H9 (cell line): ENCODE measurements at regions not wholly inside any gene's neighbourhood (a gene's known extent, or its start where the extent isn't known, plus 50 kb on each side); places are given as distances from the start of the nearest gene placed in this dataset.

ENCODE experiments used
- DNase-seq: peaks from one replicate; pipeline ENCODE4 v3.0.0-alpha.2; 2017
- H2AFZ ChIP-seq: one replicate; pipeline ENCODE4 v1.6.1; 2013; ENCODE audit warnings: mild to moderate bottlenecking, low read length, control low read depth, moderate library complexity
- H2AK5ac ChIP-seq: 2 replicates; pipeline ENCODE4 v1.6.1; 2013; ENCODE audit warnings: low read length, control low read depth, mixed read lengths; ENCODE audit not compliant: insufficient read length
- H2BK120ac ChIP-seq: one replicate; pipeline ENCODE4 v1.6.1; 2013; ENCODE audit warnings: low read depth, mild to moderate bottlenecking, low read length, control low read depth, inconsistent platforms; ENCODE audit not compliant: poor library complexity, severe bottlenecking
- H2BK12ac ChIP-seq: 2 replicates; pipeline ENCODE4 v1.6.1; 2013; ENCODE audit warnings: low read length, control low read depth, mixed read lengths, low read depth; ENCODE audit not compliant: insufficient read length
- H2BK15ac ChIP-seq: 2 replicates; pipeline ENCODE4 v1.6.1; 2013; ENCODE audit warnings: low read depth, low read length, control low read depth
- H2BK20ac ChIP-seq: one replicate; pipeline ENCODE4 v1.6.1; 2013; ENCODE audit warnings: low read depth, mild to moderate bottlenecking, low read length, control low read depth, inconsistent platforms; ENCODE audit not compliant: poor library complexity, severe bottlenecking
- H2BK5ac ChIP-seq: 2 replicates; pipeline ENCODE4 v1.6.1; 2013; ENCODE audit warnings: low read length, control low read depth, mixed read lengths; ENCODE audit not compliant: insufficient read length
- H3K14ac ChIP-seq: 2 replicates; pipeline ENCODE4 v1.6.1; 2013; ENCODE audit warnings: low read length, control low read depth; ENCODE audit not compliant: insufficient read depth
- H3K18ac ChIP-seq: 2 replicates; pipeline ENCODE4 v1.6.1; 2013; ENCODE audit warnings: low read depth, mild to moderate bottlenecking, mixed read lengths, low read length, control low read depth; ENCODE audit not compliant: insufficient read length
- H3K23ac ChIP-seq: 2 replicates; pipeline ENCODE4 v1.6.1; 2013; ENCODE audit warnings: low read length, control low read depth, mixed read lengths, low read depth; ENCODE audit not compliant: insufficient read length
- H3K23me2 ChIP-seq: 2 replicates; pipeline ENCODE4 v1.6.1; 2013; ENCODE audit warnings: low read depth, mild to moderate bottlenecking, mixed read lengths, low read length, control low read depth; ENCODE audit not compliant: insufficient read length, poor library complexity, severe bottlenecking
- H3K27ac ChIP-seq: 2 replicates; pipeline ENCODE4 v1.5.1; 2013; ENCODE audit warnings: low read length, control low read depth, mixed read lengths, low read depth; ENCODE audit not compliant: insufficient read length
- H3K27me3 ChIP-seq: 2 replicates; pipeline ENCODE4 v1.6.1; 2013; ENCODE audit warnings: low read length, control low read depth, inconsistent platforms; ENCODE audit not compliant: insufficient read depth
- H3K4ac ChIP-seq: 2 replicates; pipeline ENCODE4 v1.6.1; 2013; ENCODE audit warnings: low read depth, mild to moderate bottlenecking, control low read depth, inconsistent platforms, low read length, moderate library complexity
- H3K4me1 ChIP-seq: 2 replicates; pipeline ENCODE4 v1.6.1; 2013; ENCODE audit warnings: low read length, control low read depth, inconsistent platforms; ENCODE audit not compliant: insufficient read depth
- H3K4me2 ChIP-seq: 2 replicates; pipeline ENCODE4 v1.6.1; 2013; ENCODE audit warnings: low read length, control low read depth, mixed read lengths; ENCODE audit not compliant: insufficient read length, insufficient read depth
- H3K56ac ChIP-seq: 2 replicates; pipeline ENCODE4 v1.6.1; 2013; ENCODE audit warnings: low read depth, mild to moderate bottlenecking, mixed read lengths, low read length, control low read depth; ENCODE audit not compliant: insufficient read length
- H3K79me1 ChIP-seq: 2 replicates; pipeline ENCODE4 v1.6.1; 2013; ENCODE audit warnings: low read depth, mild to moderate bottlenecking, moderate library complexity, low read length, control low read depth, inconsistent platforms; ENCODE audit not compliant: insufficient read depth, poor library complexity, severe bottlenecking
- H3K79me2 ChIP-seq: 2 replicates; pipeline ENCODE4 v1.6.1; 2013; ENCODE audit warnings: low read length, control low read depth, inconsistent platforms; ENCODE audit not compliant: insufficient read depth
- H3K9ac ChIP-seq: 2 replicates; pipeline ENCODE4 v1.6.1; 2013; ENCODE audit warnings: low read length, control low read depth, mixed read lengths; ENCODE audit not compliant: insufficient read length; ENCODE audit errors: extremely low read depth
- H3K9me3 ChIP-seq: one replicate; pipeline ENCODE4 v1.6.1; 2013; ENCODE audit warnings: low read depth, low read length, inconsistent platforms; ENCODE audit not compliant: control insufficient read depth
- H3T11ph ChIP-seq: one replicate; pipeline ENCODE4 v1.6.1; 2013; ENCODE audit warnings: mild to moderate bottlenecking, low read length, control low read depth, inconsistent platforms
- H4K20me1 ChIP-seq: one replicate; pipeline ENCODE4 v1.6.1; 2013; ENCODE audit not compliant: control insufficient read depth, insufficient read length, insufficient read depth
- H4K5ac ChIP-seq: 2 replicates; pipeline ENCODE4 v1.6.1; 2013; ENCODE audit warnings: low read depth, mild to moderate bottlenecking, mixed read lengths, low read length, control low read depth; ENCODE audit not compliant: insufficient read length
- H4K8ac ChIP-seq: replicated peaks from 2 replicates; pipeline ENCODE4 v1.6.1; 2013; ENCODE audit warnings: low read length, control low read depth, mixed read lengths, low read depth; ENCODE audit not compliant: insufficient read length
- H4K91ac ChIP-seq: 2 replicates; pipeline ENCODE4 v1.6.1; 2013; ENCODE audit warnings: low read depth, mild to moderate bottlenecking, moderate library complexity, mixed read lengths, low read length, control low read depth; ENCODE audit not compliant: insufficient read length
- H3K27ac Mint-ChIP-seq, 3 experiments: 2 replicates in 2 of 3; 3 replicates in 1 of 3; pipeline ENCODE4 v1.8.0; 2020 to 2021; ENCODE audit warnings: mixed read lengths in 3 of 3, mild to moderate bottlenecking in 1 of 3, moderate library complexity in 1 of 3
- H3K27me3 Mint-ChIP-seq: 2 replicates; pipeline ENCODE4 v1.8.0; 2021; ENCODE audit warnings: low read depth, mild to moderate bottlenecking, moderate library complexity, mixed read lengths
- H3K36me3 Mint-ChIP-seq, 3 experiments: 2 replicates in 2 of 3; 3 replicates in 1 of 3; pipeline ENCODE4 v1.8.0; 2020 to 2021; ENCODE audit warnings: low read depth in 3 of 3, mixed read lengths in 3 of 3; ENCODE audit not compliant: insufficient read depth in 1 of 3
- H3K4me1 Mint-ChIP-seq, 2 experiments: 2 replicates each; pipeline ENCODE4 v1.8.0; 2020; ENCODE audit warnings: mixed read lengths in 2 of 2
- H3K4me3 Mint-ChIP-seq, 2 experiments: 2 replicates in 1 of 2; 3 replicates in 1 of 2; pipeline ENCODE4 v1.8.0; 2020 to 2021; ENCODE audit warnings: mild to moderate bottlenecking in 2 of 2, mixed read lengths in 2 of 2, moderate library complexity in 1 of 2
- H3K9me3 Mint-ChIP-seq, 2 experiments: 2 replicates in 1 of 2; 3 replicates in 1 of 2; pipeline ENCODE4 v1.8.0; 2020; ENCODE audit warnings: mild to moderate bottlenecking in 2 of 2, mixed read lengths in 2 of 2, moderate library complexity in 1 of 2
- WGBS: extraction: QIAGEN DNeasy Blood & Tissue Kit; methylation state at CpG from one replicate; pipeline ENCODE4 v1.1.7; 2013; ENCODE audit warnings: missing lambda C conversion rate, low lambda C conversion rate, mixed read lengths; ENCODE audit not compliant: insufficient read length; ENCODE audit errors: extremely low coverage; 5-methylcytosine and 5-hydroxymethylcytosine counted together
- TF ChIP-seq, protein P1 (sequence below): fragments of 200-600 bp; sonication (generic); conservative IDR thresholded peaks from 3 replicates; pipeline ENCODE4 v1.8.0; 2021; ENCODE audit warnings: antibody characterized with exemption, mild to moderate bottlenecking

DNA sequence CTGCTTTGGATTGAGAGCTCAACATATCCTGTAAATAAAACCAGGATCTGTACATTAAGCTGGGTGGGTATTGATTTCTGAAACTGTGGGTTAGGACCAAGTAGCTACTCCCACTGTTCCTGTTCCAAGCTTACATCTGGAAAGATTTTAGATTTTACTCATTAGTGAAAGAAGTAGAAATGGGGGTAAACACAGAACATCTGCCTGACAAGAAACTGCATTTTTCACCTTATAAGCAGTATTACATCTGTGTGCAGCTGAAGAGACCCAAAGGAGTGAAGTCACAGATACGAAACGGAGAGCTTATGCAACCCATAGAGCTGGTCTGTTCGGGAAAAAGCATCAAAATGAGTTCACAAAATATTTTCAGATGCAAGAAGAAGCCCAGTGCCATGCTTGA, 235.2 kb downstream of the SLITRK5 start:
- no peak overlapping the region for H4K5ac ChIP-seq
- TF ChIP-seq, protein P1, sequence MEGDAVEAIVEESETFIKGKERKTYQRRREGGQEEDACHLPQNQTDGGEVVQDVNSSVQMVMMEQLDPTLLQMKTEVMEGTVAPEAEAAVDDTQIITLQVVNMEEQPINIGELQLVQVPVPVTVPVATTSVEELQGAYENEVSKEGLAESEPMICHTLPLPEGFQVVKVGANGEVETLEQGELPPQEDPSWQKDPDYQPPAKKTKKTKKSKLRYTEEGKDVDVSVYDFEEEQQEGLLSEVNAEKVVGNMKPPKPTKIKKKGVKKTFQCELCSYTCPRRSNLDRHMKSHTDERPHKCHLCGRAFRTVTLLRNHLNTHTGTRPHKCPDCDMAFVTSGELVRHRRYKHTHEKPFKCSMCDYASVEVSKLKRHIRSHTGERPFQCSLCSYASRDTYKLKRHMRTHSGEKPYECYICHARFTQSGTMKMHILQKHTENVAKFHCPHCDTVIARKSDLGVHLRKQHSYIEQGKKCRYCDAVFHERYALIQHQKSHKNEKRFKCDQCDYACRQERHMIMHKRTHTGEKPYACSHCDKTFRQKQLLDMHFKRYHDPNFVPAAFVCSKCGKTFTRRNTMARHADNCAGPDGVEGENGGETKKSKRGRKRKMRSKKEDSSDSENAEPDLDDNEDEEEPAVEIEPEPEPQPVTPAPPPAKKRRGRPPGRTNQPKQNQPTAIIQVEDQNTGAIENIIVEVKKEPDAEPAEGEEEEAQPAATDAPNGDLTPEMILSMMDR: no peak
- H3K9me3 ChIP-seq: no peaks in the 10 kb centered on the region
- no peak overlapping the region for H3K9ac ChIP-seq
- no peak overlapping the region for H3T11ph ChIP-seq
- no peak overlapping the region for H2AK5ac ChIP-seq
- H3K27me3 ChIP-seq: no peaks in the 10 kb centered on the region
- H3K23me2 ChIP-seq: no peaks in the 10 kb centered on the region
- no peaks in the 10 kb centered on the region for H4K20me1 ChIP-seq
- H3K79me2 ChIP-seq: no peaks in the 10 kb centered on the region
- H3K27ac ChIP-seq: no peak overlapping the region
- H4K8ac ChIP-seq: no peak overlapping the region
- Mint-ChIP-seq H3K4me1 (peaks cover 6 to 7% of the 10 kb centered on the region in 2 experiments), H3K9me3 (no peaks in the 10 kb centered on the region), H3K27me3 (no peaks in the 10 kb centered on the region), H3K36me3 (no peaks in the 10 kb centered on the region), H3K4me3 (no peak overlapping the region), H3K27ac (no peak overlapping the region)
- no CpG with 5 or more reads among the region's 3 CpGs for WGBS
- H2BK5ac ChIP-seq: no peak overlapping the region
- H3K56ac ChIP-seq: no peak overlapping the region
- no peak overlapping the region for H3K23ac ChIP-seq
- H3K4me1 ChIP-seq: no peaks in the 10 kb centered on the region
- no peaks in the 10 kb centered on the region for H3K79me1 ChIP-seq
- H2BK120ac ChIP-seq: no peak overlapping the region
- no peak overlapping the region for H3K18ac ChIP-seq
- no peak overlapping the region for H3K4ac ChIP-seq
- H4K91ac ChIP-seq: no peak overlapping the region
- H3K4me2 ChIP-seq: no peak overlapping the region
- no peak overlapping the region for H2BK12ac ChIP-seq
- no peak overlapping the region for H3K14ac ChIP-seq
- H2AFZ ChIP-seq: no peak overlapping the region
- DNase-seq: no peak
- no peak overlapping the region for H2BK20ac ChIP-seq
- no peak overlapping the region for H2BK15ac ChIP-seq
